ENCODE measurements at regions not wholly inside any gene's neighbourhood (a gene's known extent, or its start where the extent isn't known, plus 50 kb on each side); places are given as distances from the start of the nearest gene placed in this dataset.

GRCh38 chr13:21319869-21320641, 139.0 kb downstream of the ZDHHC20 start:
- Histone ChIP-seq H3K27ac (ENCODE audit: low read depth, low read length, severe bottlenecking) (no peak overlapping the region), H3K36me3 (ENCODE audit: control insufficient read depth, insufficient read depth, low read length) (no peaks in the 10 kb centered on the region), H3K4me1 (ENCODE audit: control insufficient read depth, insufficient read depth, low read length, poor library complexity, severe bottlenecking) (no peaks in the 10 kb centered on the region), H3K9me3 (ENCODE audit: control insufficient read depth, low read length) (no peaks in the 10 kb centered on the region), H3K4me3 (ENCODE audit: extremely low read depth, insufficient read depth, low read length, poor library complexity, severe bottlenecking) (no peak overlapping the region)
- 95 to 97% methylated on average over 35 to 39 of the region's 40 CpGs for WGBS, 2 experiments (ENCODE audit: insufficient coverage in 2 of 2)

- no peak overlapping the region for H3K4me3 ChIP-seq (ENCODE audit: extremely low read depth, insufficient read depth, low read length, poor library complexity, severe bottlenecking)
- WGBS, 2 experiments (ENCODE audit: insufficient coverage in 2 of 2), result 81 to 83% methylated on average over 8 of the region's 8 CpGs
- H3K9me3 ChIP-seq (ENCODE audit: control insufficient read depth, low read length), result no peaks in the 10 kb centered on the region
- no peaks in the 10 kb centered on the region for H3K4me1 ChIP-seq (ENCODE audit: control insufficient read depth, insufficient read depth, low read length, poor library complexity, severe bottlenecking)
- H3K27ac ChIP-seq (ENCODE audit: low read depth, low read length, severe bottlenecking), result no peak overlapping the region
- no peaks in the 10 kb centered on the region for H3K36me3 ChIP-seq (ENCODE audit: control insufficient read depth, insufficient read depth, low read length)
Measured at GRCh38 chr13:21320642-21321034, 138.5 kb downstream of the ZDHHC20 start.

DNA sequence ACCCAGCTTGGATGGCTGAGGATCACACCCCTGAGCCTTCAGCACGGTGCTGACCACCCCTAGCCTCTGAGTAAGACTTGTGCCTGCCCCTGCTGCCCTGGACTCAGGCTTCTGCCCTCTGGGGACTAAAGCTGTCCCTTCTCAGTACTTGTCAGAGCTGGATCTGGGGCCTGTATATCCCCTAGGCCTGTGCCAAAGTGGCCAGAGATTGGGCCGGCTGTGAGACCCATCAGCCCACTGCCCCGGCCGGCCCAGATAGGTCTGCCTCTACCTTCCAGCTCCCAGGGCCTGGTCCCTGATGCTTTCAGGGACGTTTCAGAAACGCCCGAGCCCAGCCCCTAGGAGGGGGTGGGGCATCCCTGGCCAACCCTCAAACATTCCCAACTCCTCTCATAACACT, 137.8 kb downstream of the ZDHHC20 start:
- Histone ChIP-seq H3K9me3 (ENCODE audit: control insufficient read depth, low read length) (no peaks in the 10 kb centered on the region), H3K4me1 (ENCODE audit: control insufficient read depth, insufficient read depth, low read length, poor library complexity, severe bottlenecking) (no peaks in the 10 kb centered on the region), H3K4me3 (ENCODE audit: extremely low read depth, insufficient read depth, low read length, poor library complexity, severe bottlenecking) (no peak overlapping the region), H3K27ac (ENCODE audit: low read depth, low read length, severe bottlenecking) (no peak overlapping the region), H3K36me3 (ENCODE audit: control insufficient read depth, insufficient read depth, low read length) (no peaks in the 10 kb centered on the region)
- 91 to 95% methylated on average over 2 to 4 of the region's 7 CpGs for WGBS, 2 experiments (ENCODE audit: insufficient coverage in 2 of 2)

GRCh38 chr13:21322327-21322965, 136.7 kb downstream of the ZDHHC20 start:
- Histone ChIP-seq H3K36me3 (ENCODE audit: control insufficient read depth, insufficient read depth, low read length) (no peaks in the 10 kb centered on the region), H3K4me1 (ENCODE audit: control insufficient read depth, insufficient read depth, low read length, poor library complexity, severe bottlenecking) (peaks cover 2% of the 10 kb centered on the region), H3K9me3 (ENCODE audit: control insufficient read depth, low read length) (no peaks in the 10 kb centered on the region), H3K27ac (ENCODE audit: low read depth, low read length, severe bottlenecking) (no peak overlapping the region), H3K4me3 (ENCODE audit: extremely low read depth, insufficient read depth, low read length, poor library complexity, severe bottlenecking) (no peak overlapping the region)
- WGBS, 2 experiments (ENCODE audit: insufficient coverage in 2 of 2), result 45 to 66% methylated on average over 5 to 7 of the region's 11 CpGs

All from mesodermal cell (in vitro differentiated cells).